ENCODE measurements at regions not wholly inside any gene's neighbourhood (a gene's known extent, or its start where the extent isn't known, plus 50 kb on each side); places are given as distances from the start of the nearest gene placed in this dataset.

DNA sequence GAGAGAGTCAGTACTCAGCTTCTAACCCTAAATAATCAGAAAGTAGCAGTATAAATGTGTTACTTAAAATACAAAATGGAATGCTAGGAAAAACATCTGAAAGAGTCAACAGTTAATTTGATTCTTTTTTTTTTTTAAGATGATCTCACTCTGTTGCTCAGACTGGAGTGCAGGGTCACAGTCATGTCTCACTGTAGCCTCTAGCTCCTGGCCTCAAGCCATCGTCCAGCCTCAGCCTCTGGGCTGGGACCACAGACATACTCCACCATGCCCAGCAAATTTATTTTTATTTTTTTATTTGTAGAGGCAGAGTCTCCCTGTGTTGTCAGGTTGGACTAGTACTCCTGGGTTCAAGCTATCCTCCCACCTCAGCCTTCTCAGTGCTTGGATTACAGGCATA lies 424.9 kb downstream of the IRX2 start:
- no peak for DNase-seq

GRCh38 chr5:2324788-2325187 lies 426.7 kb downstream of the IRX2 start:
- no peak for DNase-seq

- DNase-seq: no peak
Observed at GRCh38 chr5:2320611-2321010, 430.9 kb downstream of the IRX2 start.

GRCh38 chr5:2317540-2317939 lies 433.9 kb downstream of the IRX2 start:
- no peak for DNase-seq

GRCh38 chr5:2311851-2312250 lies 429.1 kb upstream of the IRX4 start:
- DNase-seq: no peak

- DNase-seq: no peak
Observed at GRCh38 chr5:2310946-2311345, 428.2 kb upstream of the IRX4 start.

- DNase-seq: no peak
Observed at GRCh38 chr5:2307631-2308030, 424.9 kb upstream of the IRX4 start.

DNA sequence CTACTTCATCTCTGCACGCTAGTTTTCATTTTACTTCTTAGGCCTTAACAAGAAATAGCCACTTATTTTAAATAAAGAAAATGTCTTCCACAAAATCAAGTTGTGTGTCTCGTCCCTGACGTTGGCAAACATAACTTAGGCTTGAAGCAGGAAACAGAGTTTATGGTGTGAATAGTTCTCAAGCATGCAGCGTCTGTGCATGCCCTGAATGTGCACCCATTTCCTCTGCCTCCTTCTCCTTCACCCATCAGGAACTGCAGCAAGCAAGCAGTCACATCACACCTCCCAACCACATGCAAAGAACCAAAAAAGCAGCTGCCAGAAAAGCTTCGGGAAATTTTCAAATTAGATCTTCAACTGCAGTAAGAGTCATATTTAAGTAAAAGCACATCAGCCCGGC lies 424.0 kb upstream of the IRX4 start:
- DNase-seq: no peak

DNA sequence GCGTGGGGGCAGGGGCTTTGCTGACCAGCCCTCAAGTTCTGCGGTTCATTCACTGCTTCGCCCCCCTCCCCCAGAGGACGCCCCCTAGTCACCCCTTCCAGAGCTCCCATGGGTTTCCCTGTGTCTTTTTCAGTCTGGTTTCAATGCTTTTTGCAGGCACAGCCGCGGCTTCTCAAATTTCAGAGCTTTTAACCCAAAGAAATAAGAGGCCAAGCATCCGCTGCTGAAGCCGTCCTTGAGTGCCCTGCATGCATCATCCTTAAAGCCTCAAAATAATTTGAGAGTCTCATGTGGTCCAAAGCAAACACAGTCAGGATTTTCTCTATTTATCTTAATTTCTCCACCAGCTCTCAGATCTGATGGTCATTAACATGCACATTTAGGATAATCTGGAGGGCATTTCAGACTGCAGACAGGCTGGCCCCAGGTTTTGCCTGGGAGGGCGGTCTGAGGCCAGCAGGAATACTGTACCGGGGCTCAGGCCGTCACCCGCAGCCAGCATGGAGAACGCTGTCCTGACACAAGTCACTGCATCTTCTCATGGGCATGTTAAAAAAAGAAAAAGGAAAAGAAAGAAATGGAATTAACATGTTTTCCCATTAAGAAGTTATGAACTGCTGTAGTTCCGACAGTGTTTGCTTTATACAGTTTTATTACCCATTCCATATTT lies 420.8 kb upstream of the IRX4 start:
- no peak for DNase-seq

DNA sequence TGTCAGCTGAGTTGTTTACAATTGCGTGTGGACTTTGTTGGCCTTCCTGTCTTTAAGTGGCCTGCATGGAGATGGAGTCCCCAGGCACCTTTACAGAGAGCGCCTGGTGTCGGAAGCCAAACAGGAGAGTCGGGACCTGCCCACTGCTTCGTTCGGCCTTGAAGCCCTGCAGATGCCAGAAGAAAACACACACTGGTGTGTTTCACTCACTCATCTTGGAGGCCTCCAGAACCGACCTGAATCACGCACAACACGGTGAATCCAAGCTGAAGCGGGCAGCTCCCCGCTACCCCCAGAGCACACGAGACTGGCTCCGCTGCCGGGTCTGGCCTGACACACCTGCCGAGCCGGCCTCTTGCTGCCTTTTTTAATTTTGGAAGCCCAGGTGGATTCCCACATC lies 419.4 kb upstream of the IRX4 start:
- no peak for DNase-seq

GRCh38 chr5:2300861-2301574 lies 418.3 kb upstream of the IRX4 start:
- no peak for DNase-seq

DNA sequence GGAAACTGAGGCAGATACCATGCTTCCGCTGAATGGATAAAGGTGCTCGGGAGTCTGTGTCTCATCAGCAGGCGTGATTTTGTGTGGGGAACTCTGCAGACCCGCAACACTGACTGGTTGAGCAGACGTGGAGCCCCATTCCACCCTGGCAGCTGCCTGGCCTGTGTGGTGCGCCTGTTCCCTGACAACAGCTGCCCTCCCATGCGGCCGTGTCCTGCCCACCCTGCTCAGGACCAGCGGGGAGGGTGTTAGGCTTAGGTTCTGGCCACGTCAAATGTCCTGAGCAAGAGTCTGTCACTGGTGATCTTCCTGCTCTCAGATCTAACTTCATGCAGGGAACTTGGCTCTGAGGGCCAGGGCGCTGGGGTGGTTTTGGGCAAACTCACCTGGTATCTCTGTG lies 417.7 kb upstream of the IRX4 start:
- DNase-seq: no peak

DNA sequence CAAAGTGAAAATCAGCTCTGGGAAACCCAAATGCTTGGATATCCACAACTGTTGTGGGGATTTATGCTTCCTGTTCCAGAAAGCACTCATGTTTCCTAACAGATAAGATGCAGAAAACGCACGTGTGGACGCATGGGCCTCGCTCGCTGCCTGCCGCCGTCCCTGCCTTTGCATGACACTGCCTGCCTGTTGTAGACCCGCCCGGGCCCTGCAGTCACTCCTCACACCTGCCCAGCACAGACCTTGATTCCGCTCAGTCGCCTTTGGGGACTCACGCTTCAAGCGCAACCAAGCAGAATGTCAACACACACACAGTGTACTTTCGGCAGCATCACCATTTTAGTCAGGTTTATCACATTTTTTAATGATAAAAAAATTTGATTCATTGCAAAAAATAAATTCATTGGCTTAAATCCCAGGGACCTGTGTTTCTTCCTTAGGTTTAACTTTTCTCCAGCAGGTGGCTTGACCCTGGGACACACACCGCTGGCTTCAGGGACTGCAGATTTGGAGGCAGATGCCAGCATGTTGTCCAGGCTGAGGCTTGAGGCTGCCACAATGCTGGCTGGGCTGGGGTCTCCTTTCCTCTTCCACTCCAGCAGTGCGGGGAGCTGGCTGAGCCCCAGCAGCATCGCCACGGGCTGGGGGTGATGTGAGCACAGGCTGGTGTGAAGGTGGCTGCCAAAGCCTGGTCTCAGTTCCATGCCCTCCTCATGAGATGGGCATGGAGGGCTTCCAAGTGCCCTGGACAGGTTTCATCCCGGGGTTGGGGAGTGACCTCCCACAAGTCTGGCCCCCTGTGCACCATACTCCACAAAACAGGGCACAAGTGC lies 416.9 kb upstream of the IRX4 start:
- no peak for DNase-seq

- no peak for DNase-seq
Observed at GRCh38 chr5:2298781-2299180, 416.1 kb upstream of the IRX4 start.

GRCh38 chr5:2297991-2298390 lies 415.3 kb upstream of the IRX4 start:
- DNase-seq: no peak

- DNase-seq: no peak
Observed at GRCh38 chr5:2295476-2295875, 412.8 kb upstream of the IRX4 start.

- no peak for DNase-seq
Observed at GRCh38 chr5:2293906-2294305, 411.2 kb upstream of the IRX4 start.

GRCh38 chr5:2291146-2291840 lies 408.6 kb upstream of the IRX4 start:
- DNase-seq: no peak

- DNase-seq: no peak
Observed at GRCh38 chr5:2289380-2289779, 406.7 kb upstream of the IRX4 start.

DNA sequence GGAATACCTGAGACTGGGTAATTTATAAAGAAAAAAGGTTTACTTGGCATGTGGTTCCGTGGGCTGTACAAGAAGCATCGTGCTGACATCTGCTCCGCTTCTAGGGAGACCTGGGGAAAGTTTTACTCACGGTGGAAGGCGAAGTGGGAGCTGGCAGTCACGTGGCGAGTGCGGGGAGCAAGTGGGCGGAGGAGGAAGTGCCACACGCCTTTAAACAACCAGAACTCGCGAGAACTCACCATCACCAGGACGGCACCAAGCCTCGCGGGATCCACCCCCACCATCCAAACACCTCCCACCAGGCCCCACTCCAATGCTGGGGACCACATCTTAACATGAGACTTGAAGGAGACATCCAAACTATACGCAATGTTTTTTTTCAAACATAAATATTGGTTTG lies 406.2 kb upstream of the IRX4 start:
- no peak for DNase-seq

GRCh38 chr5:2288466-2288865 lies 405.7 kb upstream of the IRX4 start:
- DNase-seq: no peak

- DNase-seq: no peak
Observed at GRCh38 chr5:2286250-2286649, 403.5 kb upstream of the IRX4 start.

GRCh38 chr5:2284678-2285077 lies 402.0 kb upstream of the IRX4 start:
- no peak for DNase-seq
